HL-60 (cell line): ENCODE measurements at regions not wholly inside any gene's neighbourhood (a gene's known extent, or its start where the extent isn't known, plus 50 kb on each side); places are given as distances from the start of the nearest gene placed in this dataset.

Experiments used
- DNase-seq, 2 experiments: peaks; one replicate each; pipeline ENCODE4 v3.0.0-alpha.2; 2010 to 2020; ENCODE audit warnings: low read depth in 1 of 2, low spot score in 1 of 2
- H3K27ac ChIP-seq: fragments of 250-450 bp; sonication (Bioruptor Pico); replicated peaks from 2 replicates; pipeline ENCODE4 v1.5.1; 2020; ENCODE audit warnings: mild to moderate bottlenecking, moderate library complexity
- H3K27me3 ChIP-seq: fragments of 250-450 bp; sonication (Bioruptor Pico); 2 replicates; pipeline ENCODE4 v1.5.1; 2021; ENCODE audit warnings: mild to moderate bottlenecking, moderate library complexity; ENCODE audit not compliant: insufficient read depth, poor library complexity, severe bottlenecking
- H3K4me3 ChIP-seq: replicated peaks from 2 replicates; pipeline ENCODE4 v1.5.1; 2011; ENCODE audit warnings: mild to moderate bottlenecking, control low read depth, low read length; ENCODE audit not compliant: insufficient read depth
- CTCF ChIP-seq: IDR thresholded peaks from one replicate; pipeline ENCODE4 v1.5.1; 2011; ENCODE audit warnings: low read length, control low read depth, inconsistent platforms; ENCODE audit not compliant: insufficient read depth
- GABPA ChIP-seq: IDR thresholded peaks from 2 replicates; pipeline ENCODE4 v1.6.1; 2012; ENCODE audit warnings: low read depth
- POLR2AphosphoS5 ChIP-seq: IDR thresholded peaks from 2 replicates; pipeline ENCODE4 v1.6.1; 2012; ENCODE audit warnings: low read depth
- SPI1 ChIP-seq: IDR thresholded peaks from 2 replicates; pipeline ENCODE4 v1.6.1; 2012; ENCODE audit warnings: low read depth, mild to moderate bottlenecking, borderline replicate concordance
- TF ChIP-seq, protein P1 (sequence below): IDR thresholded peaks from 2 replicates; pipeline ENCODE4 v1.6.1; 2012; ENCODE audit warnings: low read depth; ENCODE audit not compliant: insufficient replicate concordance

GRCh38 chr20:51941503-51941902 is 139.2 kb upstream of the SALL4 start:
- DNase-seq: no peak
- Histone ChIP-seq H3K4me3 (no peak overlapping the region), H3K27ac (no peak overlapping the region), H3K27me3 (no peaks in the 10 kb centered on the region)
- TF ChIP-seq CTCF (no peak), GABPA (no peak), POLR2AphosphoS5 (no peak), SPI1 (no peak)
- TF ChIP-seq, protein P1, sequence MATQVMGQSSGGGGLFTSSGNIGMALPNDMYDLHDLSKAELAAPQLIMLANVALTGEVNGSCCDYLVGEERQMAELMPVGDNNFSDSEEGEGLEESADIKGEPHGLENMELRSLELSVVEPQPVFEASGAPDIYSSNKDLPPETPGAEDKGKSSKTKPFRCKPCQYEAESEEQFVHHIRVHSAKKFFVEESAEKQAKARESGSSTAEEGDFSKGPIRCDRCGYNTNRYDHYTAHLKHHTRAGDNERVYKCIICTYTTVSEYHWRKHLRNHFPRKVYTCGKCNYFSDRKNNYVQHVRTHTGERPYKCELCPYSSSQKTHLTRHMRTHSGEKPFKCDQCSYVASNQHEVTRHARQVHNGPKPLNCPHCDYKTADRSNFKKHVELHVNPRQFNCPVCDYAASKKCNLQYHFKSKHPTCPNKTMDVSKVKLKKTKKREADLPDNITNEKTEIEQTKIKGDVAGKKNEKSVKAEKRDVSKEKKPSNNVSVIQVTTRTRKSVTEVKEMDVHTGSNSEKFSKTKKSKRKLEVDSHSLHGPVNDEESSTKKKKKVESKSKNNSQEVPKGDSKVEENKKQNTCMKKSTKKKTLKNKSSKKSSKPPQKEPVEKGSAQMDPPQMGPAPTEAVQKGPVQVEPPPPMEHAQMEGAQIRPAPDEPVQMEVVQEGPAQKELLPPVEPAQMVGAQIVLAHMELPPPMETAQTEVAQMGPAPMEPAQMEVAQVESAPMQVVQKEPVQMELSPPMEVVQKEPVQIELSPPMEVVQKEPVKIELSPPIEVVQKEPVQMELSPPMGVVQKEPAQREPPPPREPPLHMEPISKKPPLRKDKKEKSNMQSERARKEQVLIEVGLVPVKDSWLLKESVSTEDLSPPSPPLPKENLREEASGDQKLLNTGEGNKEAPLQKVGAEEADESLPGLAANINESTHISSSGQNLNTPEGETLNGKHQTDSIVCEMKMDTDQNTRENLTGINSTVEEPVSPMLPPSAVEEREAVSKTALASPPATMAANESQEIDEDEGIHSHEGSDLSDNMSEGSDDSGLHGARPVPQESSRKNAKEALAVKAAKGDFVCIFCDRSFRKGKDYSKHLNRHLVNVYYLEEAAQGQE: no peak

DNA sequence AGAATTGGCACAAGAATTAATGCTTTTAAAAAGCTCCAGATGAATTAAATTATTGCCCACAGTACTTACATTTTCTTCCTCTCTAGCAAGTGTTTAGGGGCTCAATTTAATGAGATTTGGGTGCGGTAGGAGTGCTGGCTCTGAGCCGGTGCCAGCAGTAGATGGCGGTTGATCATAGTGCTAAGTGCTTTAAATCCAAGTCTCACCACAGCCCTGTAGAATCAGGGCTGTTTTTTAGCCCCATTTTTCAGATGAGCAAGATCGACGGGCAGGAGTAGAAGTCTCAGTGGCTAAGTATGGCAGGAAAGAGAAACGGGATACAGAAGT is 136.9 kb upstream of the SALL4 start:
- Histone ChIP-seq H3K27ac (no peak overlapping the region), H3K4me3 (no peak overlapping the region), H3K27me3 (no peaks in the 10 kb centered on the region)
- TF ChIP-seq POLR2AphosphoS5 (no peak), CTCF (no peak), SPI1 (no peak), GABPA (no peak)
- TF ChIP-seq, protein P1: no peak
- DNase-seq: no peak

DNA sequence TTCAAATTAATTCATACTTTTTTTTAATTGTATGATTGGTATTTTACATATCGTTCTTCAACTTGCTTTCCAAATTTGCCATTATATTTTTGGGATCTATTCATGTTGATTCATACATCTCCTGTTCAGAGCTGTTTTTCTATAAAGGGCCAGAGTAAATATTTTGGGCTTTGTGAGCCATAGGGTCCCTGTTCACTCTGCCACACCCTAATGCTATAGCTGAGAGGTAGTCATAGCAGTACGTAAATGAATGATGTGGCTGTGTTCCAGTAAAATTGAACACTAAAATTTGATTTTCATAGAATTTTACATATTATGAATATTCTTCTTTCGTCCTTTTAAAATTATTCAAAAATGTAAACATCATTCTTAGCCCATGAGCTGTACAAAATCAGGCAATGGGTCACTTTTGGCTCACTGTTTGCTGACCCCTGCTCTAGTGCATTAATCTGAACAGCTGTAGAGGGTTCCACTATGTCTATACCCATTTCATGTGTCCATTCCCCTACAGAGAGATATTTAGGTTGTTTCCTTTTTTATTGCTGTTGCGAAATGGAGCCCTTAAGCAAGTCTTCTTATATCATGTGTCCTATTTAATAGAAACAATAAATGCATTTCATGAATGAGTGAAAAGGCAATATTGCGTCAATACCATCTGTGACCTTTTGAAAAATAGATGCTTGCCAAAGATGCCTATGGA is 136.4 kb upstream of the SALL4 start:
- no peaks in the 10 kb centered on the region for H3K27me3 ChIP-seq
- DNase-seq: no peak
- no peak overlapping the region for H3K4me3 ChIP-seq
- no peak overlapping the region for H3K27ac ChIP-seq
- TF ChIP-seq GABPA: no peak
- TF ChIP-seq POLR2AphosphoS5: no peak
- TF ChIP-seq, protein P1: no peak

DNA sequence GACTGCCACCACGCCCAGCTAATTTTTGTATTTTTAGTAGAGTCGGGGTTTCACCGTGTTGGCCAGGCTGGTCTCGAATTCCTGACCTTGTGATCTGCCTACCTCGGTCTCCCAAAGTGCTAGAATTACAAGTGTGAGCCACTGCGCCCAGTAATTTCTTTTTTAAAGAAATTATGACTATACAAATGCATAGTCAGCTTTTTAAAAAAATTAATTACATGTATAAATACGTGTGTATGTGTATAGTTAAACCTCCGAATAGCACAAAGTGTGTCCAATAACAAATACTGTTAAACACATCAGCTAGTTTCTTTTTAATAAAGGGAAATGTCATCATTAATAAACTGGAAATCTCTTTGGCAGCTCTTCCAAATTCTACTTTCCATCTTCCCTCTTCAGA is 135.5 kb upstream of the SALL4 start:
- DNase-seq: no peak
- TF ChIP-seq CTCF: no peak
- TF ChIP-seq, protein P1: no peak
- TF ChIP-seq GABPA: no peak
- TF ChIP-seq POLR2AphosphoS5: no peak
- no peak for TF ChIP-seq SPI1
- no peaks in the 10 kb centered on the region for H3K27me3 ChIP-seq
- H3K27ac ChIP-seq: no peak overlapping the region
- H3K4me3 ChIP-seq: no peak overlapping the region
